ENCODE measurements at regions not wholly inside any gene's neighbourhood (a gene's known extent, or its start where the extent isn't known, plus 50 kb on each side); places are given as distances from the start of the nearest gene placed in this dataset.

- Histone ChIP-seq H3K36me3 (ENCODE audit: control insufficient read depth, insufficient read depth, low read length) (no peaks in the 10 kb centered on the region), H3K9me3 (ENCODE audit: control insufficient read depth, insufficient read depth, low read depth, low read length) (no peaks in the 10 kb centered on the region), H3K4me3 (ENCODE audit: low read depth in 2 of 2, low read length in 2 of 2) (no peak overlapping the region), H3K27me3 (ENCODE audit: control insufficient read depth, insufficient read depth, low read length) (no peaks in the 10 kb centered on the region), H3K4me1 (ENCODE audit: control insufficient read depth, insufficient read depth, low read length) (no peaks in the 10 kb centered on the region), H3K27ac (ENCODE audit: low read length) (no peak overlapping the region)
- no TSS peak for BruUV-seq (replicated peaks)
- POLR2A ChIA-PET, result no interaction called here
- intact Hi-C loops (cut with micrococcal nuclease; ENCODE audit: unreplicated experiment) (no loop called here), in situ Hi-C loops (cut with HindIII; ENCODE audit: low pct_unique_long_range_greater_than_20kb, low sequenced_read_pairs) (no loop called here)
- ATAC-seq (no peak), DNase-seq (ENCODE audit: low read depth, low spot score) (no peak)
- TF ChIP-seq, protein P1, sequence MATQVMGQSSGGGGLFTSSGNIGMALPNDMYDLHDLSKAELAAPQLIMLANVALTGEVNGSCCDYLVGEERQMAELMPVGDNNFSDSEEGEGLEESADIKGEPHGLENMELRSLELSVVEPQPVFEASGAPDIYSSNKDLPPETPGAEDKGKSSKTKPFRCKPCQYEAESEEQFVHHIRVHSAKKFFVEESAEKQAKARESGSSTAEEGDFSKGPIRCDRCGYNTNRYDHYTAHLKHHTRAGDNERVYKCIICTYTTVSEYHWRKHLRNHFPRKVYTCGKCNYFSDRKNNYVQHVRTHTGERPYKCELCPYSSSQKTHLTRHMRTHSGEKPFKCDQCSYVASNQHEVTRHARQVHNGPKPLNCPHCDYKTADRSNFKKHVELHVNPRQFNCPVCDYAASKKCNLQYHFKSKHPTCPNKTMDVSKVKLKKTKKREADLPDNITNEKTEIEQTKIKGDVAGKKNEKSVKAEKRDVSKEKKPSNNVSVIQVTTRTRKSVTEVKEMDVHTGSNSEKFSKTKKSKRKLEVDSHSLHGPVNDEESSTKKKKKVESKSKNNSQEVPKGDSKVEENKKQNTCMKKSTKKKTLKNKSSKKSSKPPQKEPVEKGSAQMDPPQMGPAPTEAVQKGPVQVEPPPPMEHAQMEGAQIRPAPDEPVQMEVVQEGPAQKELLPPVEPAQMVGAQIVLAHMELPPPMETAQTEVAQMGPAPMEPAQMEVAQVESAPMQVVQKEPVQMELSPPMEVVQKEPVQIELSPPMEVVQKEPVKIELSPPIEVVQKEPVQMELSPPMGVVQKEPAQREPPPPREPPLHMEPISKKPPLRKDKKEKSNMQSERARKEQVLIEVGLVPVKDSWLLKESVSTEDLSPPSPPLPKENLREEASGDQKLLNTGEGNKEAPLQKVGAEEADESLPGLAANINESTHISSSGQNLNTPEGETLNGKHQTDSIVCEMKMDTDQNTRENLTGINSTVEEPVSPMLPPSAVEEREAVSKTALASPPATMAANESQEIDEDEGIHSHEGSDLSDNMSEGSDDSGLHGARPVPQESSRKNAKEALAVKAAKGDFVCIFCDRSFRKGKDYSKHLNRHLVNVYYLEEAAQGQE (IDR thresholded peaks at IDR 0.05; ENCODE audit: insufficient read depth in 1 of 2, low read depth in 2 of 2, low read length in 1 of 2), result no peak
- TF ChIP-seq TCF7L2 (IDR thresholded peaks at IDR 0.05; ENCODE audit: low read depth, low read length), result no peak
- TF ChIP-seq POLR2AphosphoS5 (IDR thresholded peaks at IDR 0.05; ENCODE audit: low read depth, low read length), result no peak
- no peak for TF ChIP-seq SIN3A (IDR thresholded peaks at IDR 0.05; ENCODE audit: borderline replicate concordance, insufficient read depth, low read depth, low read length)
- TF ChIP-seq, protein P2, sequence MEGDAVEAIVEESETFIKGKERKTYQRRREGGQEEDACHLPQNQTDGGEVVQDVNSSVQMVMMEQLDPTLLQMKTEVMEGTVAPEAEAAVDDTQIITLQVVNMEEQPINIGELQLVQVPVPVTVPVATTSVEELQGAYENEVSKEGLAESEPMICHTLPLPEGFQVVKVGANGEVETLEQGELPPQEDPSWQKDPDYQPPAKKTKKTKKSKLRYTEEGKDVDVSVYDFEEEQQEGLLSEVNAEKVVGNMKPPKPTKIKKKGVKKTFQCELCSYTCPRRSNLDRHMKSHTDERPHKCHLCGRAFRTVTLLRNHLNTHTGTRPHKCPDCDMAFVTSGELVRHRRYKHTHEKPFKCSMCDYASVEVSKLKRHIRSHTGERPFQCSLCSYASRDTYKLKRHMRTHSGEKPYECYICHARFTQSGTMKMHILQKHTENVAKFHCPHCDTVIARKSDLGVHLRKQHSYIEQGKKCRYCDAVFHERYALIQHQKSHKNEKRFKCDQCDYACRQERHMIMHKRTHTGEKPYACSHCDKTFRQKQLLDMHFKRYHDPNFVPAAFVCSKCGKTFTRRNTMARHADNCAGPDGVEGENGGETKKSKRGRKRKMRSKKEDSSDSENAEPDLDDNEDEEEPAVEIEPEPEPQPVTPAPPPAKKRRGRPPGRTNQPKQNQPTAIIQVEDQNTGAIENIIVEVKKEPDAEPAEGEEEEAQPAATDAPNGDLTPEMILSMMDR (IDR thresholded peaks at IDR 0.05), result no peak
- CTCF ChIA-PET, result no interaction called here
Observed at GRCh38 chr4:188377816-188378215, 238.6 kb downstream of the TRIML1 start.

DNA sequence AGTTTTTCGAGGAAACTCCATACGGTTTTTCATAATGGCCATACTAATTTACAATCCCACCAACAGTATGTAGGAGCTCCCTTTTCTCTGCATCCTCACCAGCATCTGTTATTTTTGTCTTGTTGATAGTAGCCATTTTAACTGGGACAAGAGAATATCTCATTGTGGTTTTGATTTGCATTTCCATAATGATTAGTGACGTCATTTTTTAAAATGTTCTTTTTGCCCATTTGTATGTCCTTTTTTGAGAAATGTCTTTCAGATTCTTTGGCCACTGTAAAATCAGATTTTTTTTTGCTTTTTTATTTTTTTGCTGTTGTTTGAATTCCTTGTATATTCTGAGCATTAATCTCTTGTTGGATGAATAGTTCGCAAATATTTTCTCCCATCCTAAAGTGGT is 243.9 kb downstream of the TRIML1 start:
- H3K36me3 ChIP-seq (ENCODE audit: control insufficient read depth, insufficient read depth, low read length), result no peaks in the 10 kb centered on the region
- no peak for DNase-seq (ENCODE audit: low read depth, low spot score)
- POLR2A ChIA-PET, result no interaction called here
- no peak overlapping the region for H3K27ac ChIP-seq (ENCODE audit: low read length)
- H3K4me1 ChIP-seq (ENCODE audit: control insufficient read depth, insufficient read depth, low read length), result no peaks in the 10 kb centered on the region
- TF ChIP-seq, protein P1 (IDR thresholded peaks at IDR 0.05; ENCODE audit: insufficient read depth in 1 of 2, low read depth in 2 of 2, low read length in 1 of 2), result no peak
- TF ChIP-seq TCF7L2 (IDR thresholded peaks at IDR 0.05; ENCODE audit: low read depth, low read length), result no peak
- no peak for TF ChIP-seq SIN3A (IDR thresholded peaks at IDR 0.05; ENCODE audit: borderline replicate concordance, insufficient read depth, low read depth, low read length)
- TF ChIP-seq, protein P2 (IDR thresholded peaks at IDR 0.05), result no peak
- TF ChIP-seq POLR2AphosphoS5 (IDR thresholded peaks at IDR 0.05; ENCODE audit: low read depth, low read length), result no peak
- in situ Hi-C loops (cut with HindIII; ENCODE audit: low pct_unique_long_range_greater_than_20kb, low sequenced_read_pairs) (no loop called here), intact Hi-C loops (cut with micrococcal nuclease; ENCODE audit: unreplicated experiment) (no loop called here)
- no TSS peak for BruUV-seq (replicated peaks)
- CTCF ChIA-PET, result no interaction called here
- ATAC-seq, result no peak
- no peaks in the 10 kb centered on the region for H3K27me3 ChIP-seq (ENCODE audit: control insufficient read depth, insufficient read depth, low read length)
- no peaks in the 10 kb centered on the region for H3K9me3 ChIP-seq (ENCODE audit: control insufficient read depth, insufficient read depth, low read depth, low read length)
- no peak overlapping the region for H3K4me3 ChIP-seq (ENCODE audit: low read depth in 2 of 2, low read length in 2 of 2)
